ENCODE measurements at regions not wholly inside any gene's neighbourhood (a gene's known extent, or its start where the extent isn't known, plus 50 kb on each side); places are given as distances from the start of the nearest gene placed in this dataset.

GRCh38 chr5:154694159-154694558, 61.0 kb upstream of the LARP1 start:
- Histone ChIP-seq H3K27me3 (replicated peaks in 1 of 4; ENCODE audit: control insufficient read depth in 3 of 4, extremely low read depth in 1 of 4, insufficient read depth in 3 of 4, low read length in 3 of 4) (no peaks in the 10 kb centered on the region), H2BK20ac (ENCODE audit: low read length) (no peak overlapping the region), H3K9ac (replicated peaks in 1 of 4; ENCODE audit: extremely low read depth in 1 of 4, low read depth in 3 of 4, low read length in 3 of 4) (no peak overlapping the region), H2AFZ (ENCODE audit: low read length) (no peak overlapping the region), H2BK120ac (replicated peaks; ENCODE audit: low read depth, low read length) (no peak overlapping the region), H3K18ac (ENCODE audit: extremely low read depth, low read length) (no peak overlapping the region), H2BK5ac (ENCODE audit: low read depth, low read length) (no peak overlapping the region), H4K20me1 (replicated peaks in 1 of 2; ENCODE audit: control insufficient read depth in 1 of 2, insufficient read depth in 2 of 2, low read length in 2 of 2) (no peaks in the 10 kb centered on the region), H4K91ac (replicated peaks; ENCODE audit: insufficient read length, low read length) (no peak overlapping the region), H3K4me2 (ENCODE audit: insufficient read depth in 1 of 2, low read depth in 2 of 2, low read length in 2 of 2) (no peak overlapping the region), H2AK5ac (ENCODE audit: low read depth, low read length) (no peak overlapping the region; the same call in 1 of the 2 replicates), H3K4me3 (ENCODE audit: extremely low read depth in 1 of 4, insufficient read depth in 2 of 4, low read depth in 3 of 4, low read length in 4 of 4) (no peak overlapping the region), H3K79me1 (ENCODE audit: low read depth, low read length) (no peaks in the 10 kb centered on the region), H2BK15ac (ENCODE audit: low read length) (no peak overlapping the region), H3K23ac (ENCODE audit: insufficient read length) (no peak overlapping the region), H3K14ac (ENCODE audit: insufficient read length) (no peak overlapping the region), H3K56ac (replicated peaks; ENCODE audit: insufficient read length, low read depth, low read length) (no peak overlapping the region), H3K23me2 (ENCODE audit: low read depth, low read length) (peaks cover 2% of the 10 kb centered on the region; the same call in 1 of the 2 replicates), H3K27ac (ENCODE audit: low read depth, low read length) (no peak overlapping the region), H3K36me3 (ENCODE audit: control insufficient read depth in 2 of 4, insufficient read depth in 4 of 4, low read length in 3 of 4) (no peaks in the 10 kb centered on the region), H3K79me2 (ENCODE audit: control insufficient read depth in 1 of 2, insufficient read depth in 2 of 2, low read length in 2 of 2) (0 out of 4 replicates have a peak, but pooled peaks cover 0 to 9% of the 10 kb centered on the region in 2 experiments), H3K4ac (replicated peaks; ENCODE audit: insufficient read length, low read depth, low read length) (no peak overlapping the region), H3K9me3 (ENCODE audit: insufficient read depth in 2 of 2, low read depth in 1 of 2, low read length in 1 of 2) (no peaks in the 10 kb centered on the region), H3K4me1 (replicated peaks in 1 of 4; ENCODE audit: control insufficient read depth in 3 of 4, insufficient read depth in 4 of 4, low read length in 3 of 4) (peaks cover 10 to 28% (median 24%) of the 10 kb centered on the region in 4 experiments), H4K8ac (ENCODE audit: extremely low read depth, insufficient read depth, low read length) (no peak overlapping the region), H2BK12ac (ENCODE audit: low read depth, low read length) (no peak overlapping the region), H4K5ac (ENCODE audit: insufficient read length, low read depth, low read length) (no peak overlapping the region)
- CTCF ChIA-PET (ENCODE audit: partially characterized antibody): interaction anchor here (0.6 to 5.8 kb wide), 9 partner anchors 8 to 59 kb away, joined by 3 to 27 read pairs (median 4); no protein-coding TSS in a partner anchor
- FAIRE-seq: no peak
- no peak for DNase-seq (ENCODE audit: low read depth in 1 of 2, low spot score in 2 of 2)
- POLR2A ChIA-PET (ENCODE audit: partially characterized antibody): interaction anchor here (2.1 kb wide), 1 partner anchor 73 kb away, joined by 10 read pairs; no protein-coding TSS in a partner anchor
- 88% methylated on average over 3 of the region's 3 CpGs; no CpG with 5 or more reads in 1 of the 2 experiments for WGBS, 2 experiments (ENCODE audit: extremely low coverage in 1 of 2, insufficient coverage in 1 of 2, insufficient read length in 1 of 2, insufficient replicate concordance in 2 of 2, low coverage in 1 of 2, low lambda C conversion rate in 2 of 2, missing lambda C conversion rate in 1 of 2)
- TF ChIP-seq EGR1 (IDR thresholded peaks at IDR 0.05; ENCODE audit: borderline replicate concordance, low read depth, low read length): no peak
- no peak for TF ChIP-seq ATF3 (IDR thresholded peaks at IDR 0.05; ENCODE audit: insufficient read depth, low read depth, low read length)
- no peak for TF ChIP-seq PHF8 (conservative IDR thresholded peaks at IDR 0.05; ENCODE audit: low read depth, low read length)
- TF ChIP-seq SRF (IDR thresholded peaks at IDR 0.05; ENCODE audit: low read depth, low read length): no peak
- TF ChIP-seq TAF1 (IDR thresholded peaks at IDR 0.05; ENCODE audit: low read depth, low read length): no peak
- TF ChIP-seq POLR2AphosphoS5 (IDR thresholded peaks at IDR 0.05; ENCODE audit: low read depth, low read length): no peak
- TF ChIP-seq SUZ12 (IDR thresholded peaks at IDR 0.05; ENCODE audit: low read length): no peak
- TF ChIP-seq CEBPB (IDR thresholded peaks at IDR 0.05; ENCODE audit: low read depth, low read length): no peak
- no peak for TF ChIP-seq RAD21 (IDR thresholded peaks at IDR 0.05 in 1 of 2, conservative IDR thresholded peaks at IDR 0.05 in 1 of 2; ENCODE audit: low read depth in 2 of 2, low read length in 2 of 2)
- TF ChIP-seq RXRA (IDR thresholded peaks at IDR 0.05; ENCODE audit: insufficient read depth, low read depth, low read length): no peak
- TF ChIP-seq BRCA1 (IDR thresholded peaks at IDR 0.05; ENCODE audit: low read depth, low read length): no peak
- no peak for TF ChIP-seq KDM5A (IDR thresholded peaks at IDR 0.05; ENCODE audit: low read length)
- TF ChIP-seq CBX5 (IDR thresholded peaks at IDR 0.05; ENCODE audit: low read depth, low read length): no peak
- TF ChIP-seq SIRT6 (IDR thresholded peaks at IDR 0.05; ENCODE audit: low read length): no peak
